ENCODE measurements at regions not wholly inside any gene's neighbourhood (a gene's known extent, or its start where the extent isn't known, plus 50 kb on each side); places are given as distances from the start of the nearest gene placed in this dataset.
"Not testable (repeated sequence)": the region's sequence is repeated elsewhere in the genome, so short reads cannot be mapped to it uniquely, and the experiment has no call there.

DNA sequence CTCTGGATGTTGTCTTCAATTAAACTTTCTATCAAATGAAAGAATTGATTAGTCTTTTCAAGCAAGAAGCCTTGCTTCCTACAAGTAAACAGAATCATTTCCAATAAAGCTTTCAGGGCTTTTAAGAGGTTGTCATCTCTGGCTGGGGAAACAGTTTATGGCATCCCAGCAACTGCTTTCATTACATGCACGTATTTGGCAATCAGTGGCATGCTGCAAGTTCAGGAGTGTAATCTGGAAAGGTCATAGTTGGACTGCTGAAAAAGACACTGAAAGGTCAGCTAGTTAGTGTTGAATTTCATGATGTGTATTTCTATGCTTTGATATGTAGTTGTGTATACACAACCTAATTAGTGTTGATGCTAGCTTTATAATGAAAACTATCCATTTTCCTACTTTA is 332.9 kb downstream of the DSC3 start:
- no peak for DNase-seq (ENCODE audit: low read depth in 2 of 2)

DNA sequence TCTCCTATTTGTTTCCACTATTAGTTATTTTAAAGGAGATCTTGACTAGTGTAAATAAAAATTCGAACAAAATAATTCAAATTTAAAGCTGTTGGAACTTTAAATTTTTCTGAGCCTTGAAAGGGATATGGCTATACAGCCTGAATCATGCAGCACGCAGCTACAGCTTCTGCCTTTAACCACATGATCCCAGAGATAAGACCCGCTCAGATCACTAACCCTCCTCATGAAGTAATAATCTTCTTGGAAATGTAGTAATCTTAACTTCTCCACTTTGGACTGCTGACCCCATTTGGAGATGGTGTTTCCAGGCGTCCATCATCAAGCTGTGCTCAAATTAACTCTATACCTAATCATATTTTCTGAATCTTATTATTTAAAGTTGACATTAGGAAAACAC is 336.6 kb downstream of the DSC3 start:
- no peak for DNase-seq (ENCODE audit: low read depth in 2 of 2)

GRCh38 chr18:30698571-30698970 is 344.0 kb downstream of the DSC3 start:
- DNase-seq (ENCODE audit: low read depth in 2 of 2) = no peak

GRCh38 chr18:30696201-30696600 is 346.3 kb downstream of the DSC3 start:
- DNase-seq (ENCODE audit: low read depth in 2 of 2) = no peak

- no peak for DNase-seq (ENCODE audit: low read depth in 2 of 2)
Observed at GRCh38 chr18:30694773-30695172, 347.8 kb downstream of the DSC3 start.

- no peak for DNase-seq (ENCODE audit: low read depth in 2 of 2)
Observed at GRCh38 chr18:30689216-30689615, 353.3 kb downstream of the DSC3 start.

DNA sequence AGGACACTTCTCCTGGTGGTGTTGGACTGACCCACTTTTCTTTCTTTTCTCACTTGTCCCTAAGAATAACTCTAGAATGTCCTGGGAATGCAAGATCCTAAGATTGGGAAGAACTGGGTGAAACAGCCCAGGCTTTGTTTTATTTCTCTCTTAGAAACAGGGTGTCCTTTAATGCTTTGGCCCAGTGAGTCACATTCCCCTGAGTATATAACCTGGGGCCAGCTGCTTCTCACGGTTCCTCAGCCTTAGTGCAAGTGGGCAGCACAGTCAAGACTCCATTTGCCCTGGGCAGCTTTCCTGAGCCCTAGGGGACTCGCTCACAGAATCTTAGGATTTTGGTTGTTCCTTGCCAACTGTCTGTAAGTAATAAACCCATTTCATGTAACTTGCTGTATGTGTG is 355.0 kb downstream of the DSC3 start:
- no peak for DNase-seq (ENCODE audit: low read depth in 2 of 2)

DNA sequence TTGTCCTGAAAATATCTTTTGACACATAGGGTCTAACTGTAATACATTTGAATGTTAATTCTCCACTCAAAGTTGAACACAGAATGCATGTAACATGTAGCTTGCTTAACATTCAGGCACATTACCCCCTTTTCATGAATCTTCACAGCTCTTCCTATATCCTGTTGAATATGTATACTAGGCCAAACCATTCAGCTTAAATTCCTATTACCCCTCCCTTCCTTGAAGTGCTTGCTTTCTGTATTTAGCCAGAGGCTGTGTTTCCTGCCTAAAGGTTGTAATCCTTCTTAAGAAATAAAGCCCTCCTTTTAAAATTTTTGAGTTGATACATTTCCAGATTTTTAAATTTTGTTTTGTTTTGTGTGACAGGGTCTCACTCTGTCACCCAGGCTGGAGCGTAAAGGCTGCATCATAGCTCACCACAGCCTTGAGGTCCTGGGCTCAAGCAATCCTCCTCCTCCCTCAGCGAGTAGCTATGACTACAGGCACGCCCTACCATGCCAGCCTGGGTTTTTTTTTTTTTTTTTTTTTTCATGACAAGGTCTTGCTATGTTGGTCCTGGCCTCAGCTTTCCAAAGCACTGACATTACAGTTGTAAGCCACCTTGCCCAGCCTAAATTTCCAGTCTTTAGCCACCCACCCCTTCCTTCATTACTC is 357.6 kb downstream of the DSC3 start:
- no peak for DNase-seq (ENCODE audit: low read depth in 2 of 2)

- DNase-seq (ENCODE audit: low read depth in 2 of 2) = no peak
Observed at GRCh38 chr18:30683836-30684235, 358.7 kb downstream of the DSC3 start.

DNA sequence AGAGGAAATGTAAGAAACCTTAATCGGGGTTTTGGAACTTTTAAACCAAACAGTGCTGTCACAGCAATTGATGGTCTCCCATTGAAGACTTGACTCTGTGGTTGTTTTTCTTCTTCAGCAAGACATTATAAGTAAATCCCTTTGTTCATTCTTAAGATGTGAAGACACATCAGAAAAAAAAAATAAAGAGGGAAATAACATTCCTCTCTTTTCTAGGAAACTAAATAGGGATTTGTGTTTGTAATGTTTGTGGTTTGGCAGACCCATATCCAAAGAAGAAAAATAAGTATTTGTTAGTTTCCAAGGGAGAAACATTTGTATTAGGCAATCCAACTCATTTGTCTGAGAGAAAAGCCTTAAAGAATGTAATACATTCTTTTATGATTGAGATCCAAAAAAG is 359.9 kb downstream of the DSC3 start:
- no peak for DNase-seq (ENCODE audit: low read depth in 2 of 2)

- no peak for DNase-seq (ENCODE audit: low read depth in 2 of 2)
Observed at GRCh38 chr18:30679285-30679930, 363.1 kb downstream of the DSC3 start.

DNA sequence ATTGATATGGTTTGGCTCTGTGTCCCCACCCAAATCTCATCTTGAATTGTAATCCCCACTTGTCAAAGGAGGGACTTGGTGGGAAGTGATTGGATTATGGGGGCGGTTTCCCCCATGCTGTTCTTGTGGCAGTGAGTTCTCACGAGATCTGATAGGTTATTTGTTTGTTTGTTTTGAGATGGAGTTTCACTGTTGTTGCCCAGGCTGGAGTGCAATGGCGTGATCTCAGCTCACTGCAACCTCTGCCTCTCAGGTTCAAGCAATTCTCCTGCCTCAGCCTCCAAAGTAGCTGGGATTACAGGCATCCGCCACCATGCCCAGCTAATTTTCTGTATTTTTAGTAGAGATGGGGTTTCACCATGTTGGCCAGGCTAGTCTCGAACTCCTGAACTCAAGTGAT is 364.7 kb downstream of the DSC3 start:
- not testable (repeated sequence) for DNase-seq (ENCODE audit: low read depth in 2 of 2)

- no peak for DNase-seq (ENCODE audit: low read depth in 2 of 2)
Observed at GRCh38 chr18:30676053-30676480, 366.5 kb downstream of the DSC3 start.

- DNase-seq (ENCODE audit: low read depth in 2 of 2) = no peak
Observed at GRCh38 chr18:30675493-30675892, 367.0 kb downstream of the DSC3 start.

- DNase-seq (ENCODE audit: low read depth in 2 of 2) = no peak
Observed at GRCh38 chr18:30675072-30675471, 367.5 kb downstream of the DSC3 start.

GRCh38 chr18:30674596-30674995 is 367.9 kb downstream of the DSC3 start:
- DNase-seq (ENCODE audit: low read depth in 2 of 2) = no peak

DNA sequence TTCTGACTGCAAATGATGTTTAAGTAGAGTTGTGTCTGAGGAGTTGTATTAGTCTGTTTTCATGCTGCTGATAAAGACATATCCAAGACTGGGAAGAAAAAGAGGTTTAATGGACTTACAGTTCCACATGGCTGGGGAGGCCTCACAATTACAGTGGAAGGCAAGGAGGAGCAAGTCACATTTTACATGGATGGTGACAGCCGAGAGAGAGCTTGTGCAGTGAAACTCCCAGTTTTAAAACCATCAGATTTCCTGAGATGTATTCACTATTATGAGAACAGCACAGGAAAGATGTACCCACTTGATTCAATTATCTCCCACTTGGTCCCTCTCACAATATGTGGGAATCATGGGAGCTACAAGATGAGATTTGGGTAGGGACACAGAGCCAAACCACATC is 370.1 kb downstream of the DSC3 start:
- not testable (repeated sequence) for DNase-seq (ENCODE audit: low read depth in 2 of 2)

DNA sequence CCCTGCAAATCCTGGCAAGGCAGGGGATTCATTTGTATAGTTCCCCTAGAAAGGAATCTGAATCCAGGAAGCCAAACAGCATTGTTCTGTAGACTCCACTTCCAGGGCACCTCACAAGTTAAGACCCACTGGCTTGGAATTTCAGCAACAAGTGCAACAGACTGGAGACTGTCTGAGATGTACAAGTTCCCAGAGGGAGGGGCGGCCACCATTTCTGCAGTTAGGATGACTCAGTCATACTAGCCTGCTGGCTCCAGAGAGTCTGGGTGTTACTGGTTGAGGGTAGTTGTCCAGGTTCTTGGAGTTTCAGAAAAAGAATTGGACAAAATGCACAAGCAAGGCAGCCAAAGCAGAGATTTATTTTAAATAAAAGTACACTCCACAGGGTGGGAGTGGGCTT is 384.2 kb downstream of the DSC3 start:
- no peak for DNase-seq (ENCODE audit: low read depth in 2 of 2)

- DNase-seq (ENCODE audit: low read depth in 2 of 2) = no peak
Observed at GRCh38 chr18:30652387-30652786, 390.2 kb downstream of the DSC3 start.

DNA sequence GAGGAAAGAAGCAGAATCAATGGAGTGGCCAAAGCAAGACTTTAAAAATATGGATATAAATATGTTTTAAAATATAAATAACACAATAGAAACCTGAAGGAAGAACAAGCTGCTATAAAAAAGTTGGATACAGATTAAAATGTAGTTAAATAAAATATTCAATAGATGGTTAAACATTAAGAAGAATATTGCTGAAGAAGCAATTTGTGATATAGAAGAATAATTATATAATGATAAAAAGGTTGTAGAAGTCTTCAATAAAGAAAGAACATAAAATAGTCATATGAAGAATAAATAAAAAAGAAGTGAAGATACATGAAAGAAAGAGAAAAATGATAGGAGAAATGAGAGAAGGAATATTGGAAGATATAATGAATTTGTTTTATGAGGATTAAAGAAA is 392.0 kb downstream of the DSC3 start:
- DNase-seq (ENCODE audit: low read depth in 2 of 2) = no peak

DNA sequence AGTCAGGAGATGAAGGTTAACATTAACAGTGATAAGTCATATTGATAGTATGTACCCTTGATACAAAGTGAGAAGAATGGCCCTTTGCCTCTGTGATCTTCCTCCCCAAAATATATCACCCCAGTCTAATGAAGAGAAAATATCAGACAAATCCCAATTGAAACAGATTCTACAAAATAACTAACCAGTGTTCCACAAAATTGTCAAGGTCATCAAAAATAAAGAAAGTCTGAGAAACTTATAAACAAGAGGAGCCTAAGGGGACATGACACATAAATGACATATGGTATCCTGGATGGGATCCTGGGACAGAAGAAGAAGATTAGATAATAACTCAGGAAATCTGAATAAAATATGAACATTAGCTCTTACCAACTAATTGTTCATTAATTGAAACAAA is 398.4 kb downstream of the DSC3 start:
- DNase-seq (ENCODE audit: low read depth in 2 of 2) = no peak

DNA sequence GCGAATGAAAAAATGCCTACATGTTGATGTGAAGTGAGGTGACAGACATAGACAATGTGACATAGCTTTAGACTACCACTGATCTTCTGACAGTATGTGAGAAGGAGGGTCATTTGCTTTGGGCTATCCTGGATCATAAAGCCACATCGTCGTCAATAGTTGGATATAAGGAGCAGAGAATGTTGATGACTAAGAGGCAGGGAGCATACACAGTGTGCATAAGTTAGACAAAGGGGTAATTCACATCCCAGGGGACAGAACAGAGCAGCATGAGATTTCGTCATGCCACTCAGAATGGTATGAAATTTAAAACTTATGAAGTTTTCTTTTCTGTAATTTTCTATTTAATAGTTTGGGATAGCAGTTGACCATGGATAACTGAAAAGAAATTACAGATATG is 403.2 kb downstream of the DSC3 start:
- DNase-seq (ENCODE audit: low read depth in 2 of 2) = no peak

GRCh38 chr18:30634249-30634648 is 408.3 kb downstream of the DSC3 start:
- DNase-seq (ENCODE audit: low read depth in 2 of 2) = no peak
